ENCODE measurements at regions not wholly inside any gene's neighbourhood (a gene's known extent, or its start where the extent isn't known, plus 50 kb on each side); places are given as distances from the start of the nearest gene placed in this dataset.

- H3K4me1 ChIP-seq (replicated peaks in 1 of 2), result peaks cover 0 to 3% of the 10 kb centered on the region in 2 donors
- no peak overlapping the region for H3K27ac ChIP-seq
- no peak overlapping the region for H3K4me3 ChIP-seq
- no peak for ATAC-seq (replicated peaks in 6 of 8)
- in situ Hi-C loops (cut with MboI; ENCODE audit: low pct_unique_long_range_greater_than_20kb in 2 of 9, low sequenced_read_pairs in 9 of 9, unreplicated experiment in 9 of 9), result no loop called here
- 79 to 100% (median 94%) methylated on average over 1 to 2 of the region's 2 CpGs; no CpG with 5 or more reads in 4 of the 10 experiments for WGBS, 10 experiments
These were observed 288.6 kb upstream of the FIGN start for GRCh38 chr2:164024396-164024795.

- peak in 1 of 8 experiments; percentile 28 for ATAC-seq (replicated peaks in 6 of 8)
- Histone ChIP-seq H3K27ac (no peak overlapping the region), H3K4me3 (no peak overlapping the region), H3K4me1 (replicated peaks in 1 of 2) (peaks cover 0 to 3% of the 10 kb centered on the region in 2 donors)
- in situ Hi-C loops (cut with MboI; ENCODE audit: low pct_unique_long_range_greater_than_20kb in 2 of 9, low sequenced_read_pairs in 9 of 9, unreplicated experiment in 9 of 9), result no loop called here
- WGBS, 10 experiments, result 0 to 83% (median 52%) methylated on average over 1 to 2 of the region's 2 CpGs; no CpG with 5 or more reads in 2 of the 10 experiments
These were observed 288.1 kb upstream of the FIGN start for GRCh38 chr2:164023896-164024295.

DNA sequence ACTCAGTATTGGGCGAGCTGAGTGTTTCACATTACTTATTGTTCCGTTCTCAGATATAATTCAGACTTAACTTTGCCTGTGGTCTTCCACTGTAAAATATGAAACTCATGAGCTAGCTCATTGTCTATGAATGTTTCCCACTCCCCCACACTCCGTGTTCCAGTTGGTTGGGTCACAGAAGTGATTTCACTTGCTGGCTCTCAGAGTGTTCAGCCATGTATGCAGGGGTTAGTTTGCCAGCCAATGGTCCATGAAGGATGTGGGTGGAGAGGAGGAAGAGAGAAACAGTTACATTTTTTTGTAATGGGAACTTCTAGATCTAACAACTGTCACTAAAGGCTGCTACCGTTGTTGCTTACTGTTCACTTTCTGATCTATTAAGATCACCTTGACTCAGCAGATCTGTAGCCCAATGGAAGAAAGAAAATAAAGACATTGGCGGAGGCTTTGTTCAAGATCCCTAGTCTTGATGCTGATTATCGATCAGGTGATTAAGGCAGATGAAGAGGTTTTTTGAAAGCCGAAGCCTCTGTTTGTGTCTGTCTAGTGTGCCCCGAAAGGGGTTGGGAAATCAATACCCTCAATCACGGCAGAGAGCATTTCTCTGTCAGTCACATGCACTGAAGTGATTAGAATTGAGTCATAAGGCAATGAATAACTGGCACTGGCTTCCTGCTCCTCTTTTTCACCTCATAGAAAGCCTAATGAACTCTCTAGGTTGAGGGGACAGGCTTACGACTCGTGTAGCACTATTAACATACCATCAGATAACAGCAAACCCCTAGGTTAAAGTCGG is 279.7 kb upstream of the FIGN start:
- Histone ChIP-seq H3K27ac (no peak overlapping the region), H3K4me3 (no peak overlapping the region), H3K4me1 (replicated peaks in 1 of 2) (peaks cover 0 to 35% of the 10 kb centered on the region in 2 donors)
- WGBS, 10 experiments, result 22 to 92% (median 80%) methylated on average over 2 to 11 of the region's 12 CpGs; no CpG with 5 or more reads in 1 of the 10 experiments
- in situ Hi-C loops (cut with MboI; ENCODE audit: low pct_unique_long_range_greater_than_20kb in 2 of 9, low sequenced_read_pairs in 9 of 9, unreplicated experiment in 9 of 9), result no loop called here
- peak in 5 of 8 experiments; percentile 7 to 43 (median 32) for ATAC-seq (replicated peaks in 6 of 8)

- Histone ChIP-seq H3K4me1 (replicated peaks in 1 of 2) (peaks cover 5 to 41% of the 10 kb centered on the region in 2 donors), H3K4me3 (no peak overlapping the region), H3K27ac (no peak overlapping the region)
- no peak for ATAC-seq (replicated peaks in 6 of 8)
- in situ Hi-C loops (cut with MboI; ENCODE audit: low pct_unique_long_range_greater_than_20kb in 2 of 9, low sequenced_read_pairs in 9 of 9, unreplicated experiment in 9 of 9), result no loop called here
- WGBS, 10 experiments, result 33 to 100% (median 79%) methylated on average over 1 of the region's 1 CpG; no CpG with 5 or more reads in 2 of the 10 experiments
These were observed 279.0 kb upstream of the FIGN start for GRCh38 chr2:164014791-164015190.

DNA sequence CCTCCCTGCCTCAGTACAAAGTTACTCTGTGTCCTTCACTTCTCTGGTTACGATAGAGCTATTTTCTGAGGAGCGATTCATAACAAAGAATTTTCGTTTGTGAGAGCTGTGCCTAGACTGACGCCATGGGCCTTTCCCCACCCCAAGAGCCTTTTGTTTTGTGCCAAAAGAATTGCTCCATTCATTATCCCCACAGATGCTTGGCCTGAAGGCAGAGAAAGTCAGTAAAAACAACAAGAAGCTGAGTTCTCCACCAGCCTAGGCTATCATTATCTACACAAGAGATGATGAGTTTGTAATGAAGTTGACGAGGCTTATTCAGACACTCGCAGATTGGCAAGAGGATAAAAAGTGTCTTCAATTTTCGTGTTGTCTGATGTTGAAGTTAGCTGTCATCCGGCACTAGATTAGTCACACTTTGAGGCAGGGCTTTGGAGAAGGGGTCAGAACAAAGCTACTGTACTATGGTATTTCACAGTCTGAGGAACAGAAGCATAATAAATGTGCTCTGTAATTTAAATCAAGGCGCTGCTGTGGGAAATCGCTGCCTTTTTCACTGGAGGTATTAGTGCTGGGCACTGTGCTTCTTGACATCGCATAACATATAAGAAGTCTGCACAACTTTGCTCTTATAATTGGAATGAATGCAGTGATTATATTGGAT is 278.4 kb upstream of the FIGN start:
- in situ Hi-C loops (cut with MboI; ENCODE audit: low pct_unique_long_range_greater_than_20kb in 2 of 9, low sequenced_read_pairs in 9 of 9, unreplicated experiment in 9 of 9), result no loop called here
- peak in 7 of 8 experiments; percentile 53 to 81 (median 72) for ATAC-seq (replicated peaks in 6 of 8)
- WGBS, 10 experiments, result 2 to 58% (median 29%) methylated on average over 2 to 11 of the region's 11 CpGs
- H3K27ac ChIP-seq, result no peak overlapping the region
- H3K4me3 ChIP-seq, result no peak overlapping the region
- H3K4me1 ChIP-seq (replicated peaks in 1 of 2), result peaks cover 9 to 47% of the 10 kb centered on the region in 2 donors

DNA sequence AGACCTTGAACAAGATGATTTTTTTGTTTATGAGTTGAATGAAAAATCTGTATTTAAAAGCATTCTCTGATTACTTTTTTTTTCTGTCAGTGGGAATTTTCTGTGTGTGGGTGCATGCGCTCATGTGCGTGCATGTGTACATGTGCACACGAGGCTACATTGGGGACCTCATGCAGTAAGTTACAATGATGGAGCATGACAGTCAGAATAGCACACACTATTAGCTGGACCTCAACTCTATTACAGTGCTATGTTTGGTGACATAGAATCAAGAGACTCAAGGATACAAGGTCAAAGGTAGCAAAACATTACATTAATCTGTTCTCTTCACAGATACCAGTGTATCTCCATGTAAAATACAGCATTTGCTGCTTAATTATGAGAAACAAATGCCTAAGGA is 276.8 kb upstream of the FIGN start:
- 62 to 100% (median 86%) methylated on average over 1 to 3 of the region's 3 CpGs; no CpG with 5 or more reads in 2 of the 10 experiments for WGBS, 10 experiments
- peak in 2 of 8 experiments; percentile 36 to 52 for ATAC-seq (replicated peaks in 6 of 8)
- no peak overlapping the region for H3K27ac ChIP-seq

GRCh38 chr2:164009756-164010337 is 274.0 kb upstream of the FIGN start:
- Histone ChIP-seq H3K4me1 (replicated peaks in 1 of 2) (peaks cover 9 to 35% of the 10 kb centered on the region in 2 donors), H3K4me3 (peak overlapping the region in 1 of 5 donors; percentile 2), H3K27ac (peak overlapping the region in 1 of 2 donors; percentile 3)
- 36 to 100% (median 67%) methylated on average over 1 to 7 of the region's 7 CpGs; no CpG with 5 or more reads in 1 of the 10 experiments for WGBS, 10 experiments
- in situ Hi-C loops (cut with MboI; ENCODE audit: low pct_unique_long_range_greater_than_20kb in 2 of 9, low sequenced_read_pairs in 9 of 9, unreplicated experiment in 9 of 9), result no loop called here
- ATAC-seq (replicated peaks in 6 of 8), result peak in 5 of 8 experiments; percentile 60 to 77 (median 76)

More for the DNA sequence above, 276.8 kb upstream of the FIGN start:
- in situ Hi-C loops (cut with MboI; ENCODE audit: low pct_unique_long_range_greater_than_20kb in 2 of 9, low sequenced_read_pairs in 9 of 9, unreplicated experiment in 9 of 9), result no loop called here
- Histone ChIP-seq H3K4me1 (replicated peaks in 1 of 2) (peaks cover 9 to 47% of the 10 kb centered on the region in 2 donors), H3K4me3 (no peak overlapping the region)

DNA sequence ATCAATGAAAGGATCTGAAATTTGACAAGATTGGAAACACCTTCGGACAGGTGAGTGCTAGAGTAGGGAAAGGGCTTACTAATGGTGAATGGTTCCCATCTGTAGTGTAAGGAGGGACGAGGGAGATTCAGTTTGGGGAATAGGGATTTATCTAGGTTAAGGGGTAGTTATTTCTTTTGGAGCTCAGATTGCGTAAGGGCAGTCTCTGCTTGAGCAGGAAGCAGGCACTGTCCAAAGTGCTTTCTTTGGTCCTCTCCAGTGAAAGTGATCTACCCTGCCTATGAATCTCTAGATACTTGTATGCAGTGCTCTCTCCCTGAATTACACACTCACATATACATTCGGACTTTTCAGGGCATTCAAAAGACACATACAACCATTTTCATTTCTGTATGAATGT is 272.9 kb upstream of the FIGN start:
- 60 to 100% (median 91%) methylated on average over 1 to 4 of the region's 4 CpGs; no CpG with 5 or more reads in 4 of the 10 experiments for WGBS, 10 experiments
- in situ Hi-C loops (cut with MboI; ENCODE audit: low pct_unique_long_range_greater_than_20kb in 2 of 9, low sequenced_read_pairs in 9 of 9, unreplicated experiment in 9 of 9), result no loop called here
- Histone ChIP-seq H3K4me3 (no peak overlapping the region), H3K4me1 (replicated peaks in 1 of 2) (peaks cover 9 to 26% of the 10 kb centered on the region in 2 donors), H3K27ac (no peak overlapping the region)
- ATAC-seq (replicated peaks in 6 of 8), result no peak

DNA sequence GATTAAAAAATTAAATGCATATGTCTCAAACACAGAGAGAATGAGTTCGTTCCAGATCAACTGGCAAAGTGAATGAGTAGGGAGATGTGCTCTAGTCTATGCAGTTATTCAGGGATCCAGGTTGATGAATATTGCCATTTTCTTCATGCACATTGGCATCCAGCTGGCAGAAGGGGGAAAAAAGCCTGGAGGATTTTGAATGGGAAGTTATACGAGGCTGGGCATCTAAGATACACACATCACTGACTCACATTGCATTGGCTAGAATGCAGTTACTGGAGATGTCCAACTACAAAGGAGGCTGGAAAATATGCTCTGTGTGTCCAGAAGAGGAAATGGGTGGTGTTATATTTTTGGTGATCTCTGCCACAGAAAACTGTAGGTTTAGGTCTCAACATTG is 270.9 kb upstream of the FIGN start:
- WGBS, 10 experiments, result 0 to 100% (median 66%) methylated on average over 1 to 2 of the region's 2 CpGs; no CpG with 5 or more reads in 1 of the 10 experiments
- no peak overlapping the region for H3K27ac ChIP-seq
- peak in 1 of 8 experiments; percentile 88 for ATAC-seq (replicated peaks in 6 of 8)
- no peak overlapping the region for H3K4me3 ChIP-seq
- H3K4me1 ChIP-seq (replicated peaks in 1 of 2), result peaks cover 9 to 12% of the 10 kb centered on the region in 2 donors
- in situ Hi-C loops (cut with MboI; ENCODE audit: low pct_unique_long_range_greater_than_20kb in 2 of 9, low sequenced_read_pairs in 9 of 9, unreplicated experiment in 9 of 9), result no loop called here

DNA sequence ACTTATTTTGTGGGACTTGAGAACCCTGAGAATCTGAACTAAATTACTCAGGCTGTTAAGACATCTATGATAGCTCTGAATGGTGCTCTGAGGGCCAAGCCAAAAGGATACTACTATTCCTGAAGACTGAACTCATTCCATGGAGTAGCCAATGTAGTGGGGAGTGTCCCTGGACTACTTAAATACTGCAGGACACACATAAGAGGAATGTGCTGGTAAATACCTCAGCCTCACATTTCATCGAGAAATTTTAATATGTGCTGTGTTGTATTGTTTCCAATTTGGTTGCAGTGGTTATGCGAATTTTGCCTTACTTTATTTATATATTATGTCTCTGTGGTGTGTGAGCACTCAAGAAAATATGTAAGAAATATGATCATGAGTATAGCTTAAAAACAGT is 264.4 kb upstream of the FIGN start:
- ATAC-seq (replicated peaks in 6 of 8), result peak in 3 of 8 experiments; percentile 30 to 75 (median 53)
- H3K27ac ChIP-seq, result no peak overlapping the region
- 33 to 100% (median 80%) methylated on average over 1 to 2 of the region's 2 CpGs; no CpG with 5 or more reads in 2 of the 10 experiments for WGBS, 10 experiments

GRCh38 chr2:163997466-163997865 is 261.7 kb upstream of the FIGN start:
- Histone ChIP-seq H3K4me3 (no peak overlapping the region), H3K4me1 (replicated peaks in 1 of 2) (no peaks in the 10 kb centered on the region), H3K27ac (no peak overlapping the region)
- no peak for ATAC-seq (replicated peaks in 6 of 8)
- in situ Hi-C loops (cut with MboI; ENCODE audit: low pct_unique_long_range_greater_than_20kb in 2 of 9, low sequenced_read_pairs in 9 of 9, unreplicated experiment in 9 of 9), result no loop called here
- WGBS, 10 experiments, result 15 to 94% (median 42%) methylated on average over 2 to 4 of the region's 4 CpGs; no CpG with 5 or more reads in 2 of the 10 experiments

More for the DNA sequence above, 264.4 kb upstream of the FIGN start:
- H3K4me3 ChIP-seq, result no peak overlapping the region
- in situ Hi-C loops (cut with MboI; ENCODE audit: low pct_unique_long_range_greater_than_20kb in 2 of 9, low sequenced_read_pairs in 9 of 9, unreplicated experiment in 9 of 9), result no loop called here
- no peaks in the 10 kb centered on the region for H3K4me1 ChIP-seq (replicated peaks in 1 of 2)

- peaks cover 12 to 40% of the 10 kb centered on the region in 2 donors for H3K4me1 ChIP-seq (replicated peaks in 1 of 2)
- 7 to 71% (median 18%) methylated on average over 1 to 2 of the region's 2 CpGs; no CpG with 5 or more reads in 4 of the 10 experiments for WGBS, 10 experiments
- no peak overlapping the region for H3K4me3 ChIP-seq
- no peak overlapping the region for H3K27ac ChIP-seq
- ATAC-seq (replicated peaks in 6 of 8), result no peak
- in situ Hi-C loops (cut with MboI; ENCODE audit: low pct_unique_long_range_greater_than_20kb in 2 of 9, low sequenced_read_pairs in 9 of 9, unreplicated experiment in 9 of 9), result no loop called here
These were observed 254.7 kb upstream of the FIGN start for GRCh38 chr2:163990541-163990940.

GRCh38 chr2:163990101-163990500 is 254.3 kb upstream of the FIGN start:
- H3K4me3 ChIP-seq, result no peak overlapping the region
- in situ Hi-C loops (cut with MboI; ENCODE audit: low pct_unique_long_range_greater_than_20kb in 2 of 9, low sequenced_read_pairs in 9 of 9, unreplicated experiment in 9 of 9), result no loop called here
- ATAC-seq (replicated peaks in 6 of 8), result no peak
- WGBS, 10 experiments, result 38 to 100% (median 100%) methylated on average over 1 to 4 of the region's 4 CpGs; no CpG with 5 or more reads in 4 of the 10 experiments
- H3K4me1 ChIP-seq (replicated peaks in 1 of 2), result peaks cover 12 to 40% of the 10 kb centered on the region in 2 donors
- no peak overlapping the region for H3K27ac ChIP-seq

Data from motor neuron (in vitro differentiated cells).